GM18861 (cell line): ENCODE measurements at regions not wholly inside any gene's neighbourhood (a gene's known extent, or its start where the extent isn't known, plus 50 kb on each side); places are given as distances from the start of the nearest gene placed in this dataset.

Source experiments
- ATAC-seq: cut with Tn5 transposase; IDR thresholded peaks from one replicate; pipeline ENCODE4 v1.9.1; 2021; ENCODE audit not compliant: unreplicated experiment

- no peak for ATAC-seq
These were observed 70.2 kb downstream of the RND3 start for GRCh38 chr2:150417278-150417677.

GRCh38 chr2:150415022-150415421 is 72.4 kb downstream of the RND3 start:
- no peak for ATAC-seq

GRCh38 chr2:150413910-150414309 is 73.6 kb downstream of the RND3 start:
- ATAC-seq = no peak

- ATAC-seq = no peak
These were observed 74.1 kb downstream of the RND3 start for GRCh38 chr2:150413366-150413765.

- no peak for ATAC-seq
These were observed 76.7 kb downstream of the RND3 start for GRCh38 chr2:150410809-150411208.

GRCh38 chr2:150409196-150409595 is 78.3 kb downstream of the RND3 start:
- ATAC-seq = no peak

GRCh38 chr2:150404147-150404546 is 83.3 kb downstream of the RND3 start:
- no peak for ATAC-seq

GRCh38 chr2:150403457-150403856 is 84.0 kb downstream of the RND3 start:
- ATAC-seq = peak; percentile 85

- no peak for ATAC-seq
These were observed 84.5 kb downstream of the RND3 start for GRCh38 chr2:150402953-150403352.

GRCh38 chr2:150400849-150401248 is 86.6 kb downstream of the RND3 start:
- ATAC-seq = no peak

GRCh38 chr2:150392614-150393013 is 94.9 kb downstream of the RND3 start:
- ATAC-seq = no peak

GRCh38 chr2:150391779-150392178 is 95.7 kb downstream of the RND3 start:
- ATAC-seq = no peak

GRCh38 chr2:150389447-150389846 is 98.0 kb downstream of the RND3 start:
- ATAC-seq = no peak

GRCh38 chr2:150388289-150388625 is 99.2 kb downstream of the RND3 start:
- no peak for ATAC-seq

- no peak for ATAC-seq
These were observed 99.7 kb downstream of the RND3 start for GRCh38 chr2:150387586-150388288.

GRCh38 chr2:150385211-150385610 is 102.3 kb downstream of the RND3 start:
- no peak for ATAC-seq

- no peak for ATAC-seq
These were observed 103.9 kb downstream of the RND3 start for GRCh38 chr2:150383587-150383986.

- no peak for ATAC-seq
These were observed 108.3 kb downstream of the RND3 start for GRCh38 chr2:150379166-150379565.

GRCh38 chr2:150378686-150379085 is 108.8 kb downstream of the RND3 start:
- ATAC-seq = no peak

- no peak for ATAC-seq
These were observed 110.7 kb downstream of the RND3 start for GRCh38 chr2:150376553-150377335.

GRCh38 chr2:150375333-150375732 is 112.1 kb downstream of the RND3 start:
- no peak for ATAC-seq

GRCh38 chr2:150374492-150374891 is 113.0 kb downstream of the RND3 start:
- no peak for ATAC-seq

- no peak for ATAC-seq
These were observed 114.1 kb downstream of the RND3 start for GRCh38 chr2:150373374-150373773.
